HG03108 (cell line): ENCODE measurements at regions not wholly inside any gene's neighbourhood (a gene's known extent, or its start where the extent isn't known, plus 50 kb on each side); places are given as distances from the start of the nearest gene placed in this dataset.
"Not testable (repeated sequence)": the region's sequence is repeated elsewhere in the genome, so short reads cannot be mapped to it uniquely, and the experiment has no call there.

Experiments
- ATAC-seq: cut with Tn5 transposase; IDR thresholded peaks from one replicate; pipeline ENCODE4 v1.9.1; 2021; ENCODE audit warnings: moderate library complexity; ENCODE audit not compliant: unreplicated experiment

- no peak for ATAC-seq
Observed at GRCh38 chr2:13654416-13654815, 937.7 kb downstream of the TRIB2 start.

- no peak for ATAC-seq
Observed at GRCh38 chr2:13660231-13660630, 943.5 kb downstream of the TRIB2 start.

- ATAC-seq, result no peak
Observed at GRCh38 chr2:13662055-13662454, 945.3 kb downstream of the TRIB2 start.

- ATAC-seq, result no peak
Observed at GRCh38 chr2:13666582-13667414, 950.1 kb downstream of the TRIB2 start.

- no peak for ATAC-seq
Observed at GRCh38 chr2:13667415-13667757, 950.6 kb downstream of the TRIB2 start.

- no peak for ATAC-seq
Observed at GRCh38 chr2:13669607-13670006, 952.9 kb downstream of the TRIB2 start.

DNA sequence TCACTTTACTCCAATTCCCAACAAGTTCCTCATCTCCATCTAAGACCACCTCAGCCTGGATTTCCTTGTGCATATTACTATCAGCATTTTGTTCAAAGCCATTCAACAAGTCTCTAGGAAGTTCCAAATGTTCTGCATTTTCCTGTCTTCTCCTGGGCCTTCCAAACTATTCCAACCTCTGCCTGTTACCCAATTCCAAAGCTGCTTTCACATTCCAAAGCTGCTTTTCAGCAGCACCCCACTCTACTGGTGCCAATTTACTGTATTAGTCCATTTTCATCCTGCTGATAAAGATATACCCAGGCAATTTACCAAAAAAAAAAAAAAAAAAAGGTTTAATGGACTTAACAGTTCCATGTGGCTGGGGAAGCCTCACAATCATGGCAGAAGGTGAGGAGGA lies 957.1 kb downstream of the TRIB2 start:
- ATAC-seq, result not testable (repeated sequence)

DNA sequence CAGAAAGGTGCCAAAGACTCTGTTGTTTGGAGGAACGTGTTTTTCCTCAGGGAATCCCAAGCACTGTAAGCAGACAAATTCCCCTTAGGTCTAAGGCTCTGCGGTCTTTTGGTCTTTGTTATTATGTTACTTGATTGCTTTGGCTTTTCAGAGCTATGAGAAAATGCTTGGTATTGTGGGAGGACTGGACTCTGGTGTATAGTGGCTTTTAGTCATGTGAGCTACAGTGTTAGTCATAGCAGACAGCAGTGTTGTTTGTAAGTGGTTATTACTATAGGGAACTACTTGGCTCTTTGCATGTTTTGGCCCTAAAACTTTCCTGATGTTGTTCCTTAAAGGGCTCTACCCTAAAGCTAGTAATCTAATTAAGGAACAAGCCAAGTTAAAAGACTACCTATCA lies 956.2 kb upstream of the LRATD1 start:
- ATAC-seq, result no peak

DNA sequence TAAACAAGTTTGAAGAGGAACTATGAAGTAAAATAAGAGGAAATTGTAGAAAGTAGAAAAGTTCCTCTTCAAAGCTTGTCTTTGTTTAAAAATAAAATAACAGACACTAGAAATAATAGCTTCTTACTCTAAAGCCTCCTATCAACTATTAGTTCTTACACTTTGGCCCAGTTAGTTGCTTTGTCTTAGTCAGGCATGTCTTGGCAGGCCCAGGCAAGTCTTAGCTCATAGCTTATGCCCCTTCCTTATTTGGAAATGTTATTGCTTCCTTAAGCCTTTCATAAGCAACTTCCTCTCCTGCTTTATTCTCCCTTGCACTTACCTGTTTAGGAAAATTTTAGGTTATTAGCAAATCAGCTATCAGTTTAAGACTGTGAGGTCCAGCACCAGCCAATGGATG lies 950.6 kb upstream of the LRATD1 start:
- no peak for ATAC-seq

- ATAC-seq, result no peak
Observed at GRCh38 chr2:13682540-13683272, 949.8 kb upstream of the LRATD1 start.

DNA sequence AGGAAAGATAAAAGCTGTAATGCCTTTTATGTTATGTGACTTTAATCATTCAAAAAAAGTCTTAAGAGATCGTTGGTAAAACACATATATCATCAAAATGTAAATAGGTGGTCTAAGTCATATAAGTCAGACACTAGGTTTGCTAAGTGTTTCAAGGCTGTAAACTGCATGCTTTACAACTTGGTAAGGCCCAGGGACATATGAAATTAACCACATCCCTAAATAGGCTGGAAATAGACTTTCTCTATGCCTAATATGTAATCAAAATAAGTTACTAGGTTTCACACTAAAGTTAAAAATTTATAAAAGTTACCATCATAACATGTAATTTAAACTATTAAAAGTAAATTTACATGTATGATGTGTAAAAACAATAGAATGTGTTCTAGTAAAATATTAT lies 946.3 kb upstream of the LRATD1 start:
- no peak for ATAC-seq

DNA sequence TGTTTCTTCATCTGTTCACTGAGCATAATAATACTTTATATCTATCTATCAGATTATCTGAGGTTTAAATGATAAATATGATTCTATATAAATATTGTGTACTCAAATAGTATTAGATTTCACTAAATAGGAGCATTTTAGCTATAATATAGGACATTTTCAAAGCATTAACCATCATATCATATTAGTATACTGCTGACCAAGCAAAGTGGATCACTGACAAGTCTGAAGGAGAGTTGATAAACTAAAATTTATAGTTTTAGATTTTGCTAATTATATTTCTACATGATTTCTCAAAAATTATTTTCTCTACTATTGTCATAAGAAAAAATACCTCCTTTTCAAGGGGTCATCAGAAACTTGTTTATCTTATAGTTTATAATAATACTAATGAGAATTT lies 937.8 kb upstream of the LRATD1 start:
- no peak for ATAC-seq

- no peak for ATAC-seq
Observed at GRCh38 chr2:13696601-13697000, 935.9 kb upstream of the LRATD1 start.

GRCh38 chr2:13698847-13699246 lies 933.7 kb upstream of the LRATD1 start:
- ATAC-seq, result no peak

DNA sequence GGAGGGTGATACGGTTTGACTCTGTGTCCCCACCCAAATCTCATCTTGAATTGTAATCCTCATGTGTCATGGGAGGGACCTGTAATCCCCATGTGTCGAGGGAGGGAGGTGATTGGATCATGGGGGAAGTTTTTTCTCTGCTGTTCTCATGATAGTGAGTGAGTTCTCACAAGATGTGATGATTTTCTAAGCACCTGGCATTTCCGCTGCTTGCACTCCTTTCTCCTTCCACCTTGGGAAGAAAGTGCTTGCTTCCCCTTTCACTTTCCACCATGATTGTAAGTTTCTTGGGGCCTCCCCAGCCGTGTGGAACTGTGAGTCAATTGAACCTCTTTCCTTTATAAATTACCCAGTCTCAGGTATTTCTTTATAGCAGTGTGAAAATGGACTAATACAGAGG lies 932.6 kb upstream of the LRATD1 start:
- not testable (repeated sequence) for ATAC-seq

GRCh38 chr2:13711154-13711553 lies 921.4 kb upstream of the LRATD1 start:
- no peak for ATAC-seq

- ATAC-seq, result no peak
Observed at GRCh38 chr2:13714466-13714865, 918.1 kb upstream of the LRATD1 start.

DNA sequence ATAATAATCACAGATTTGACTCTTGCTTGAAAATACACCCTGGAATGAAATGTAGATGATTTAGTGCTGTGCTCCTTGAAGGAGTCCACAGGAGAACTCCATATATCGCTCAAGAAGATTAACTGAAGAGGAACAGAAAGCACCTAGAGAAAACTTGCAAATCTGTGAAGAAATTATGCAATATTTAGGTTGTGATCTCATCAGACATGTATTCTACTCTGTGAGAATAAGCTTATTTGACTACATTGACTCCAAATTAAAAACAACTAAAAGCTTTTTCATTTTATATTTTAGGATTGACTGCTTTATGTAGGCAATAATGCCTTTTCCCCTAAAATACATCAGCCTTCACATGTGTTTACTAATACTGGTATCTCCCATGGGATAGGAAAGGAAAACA lies 906.6 kb upstream of the LRATD1 start:
- no peak for ATAC-seq

DNA sequence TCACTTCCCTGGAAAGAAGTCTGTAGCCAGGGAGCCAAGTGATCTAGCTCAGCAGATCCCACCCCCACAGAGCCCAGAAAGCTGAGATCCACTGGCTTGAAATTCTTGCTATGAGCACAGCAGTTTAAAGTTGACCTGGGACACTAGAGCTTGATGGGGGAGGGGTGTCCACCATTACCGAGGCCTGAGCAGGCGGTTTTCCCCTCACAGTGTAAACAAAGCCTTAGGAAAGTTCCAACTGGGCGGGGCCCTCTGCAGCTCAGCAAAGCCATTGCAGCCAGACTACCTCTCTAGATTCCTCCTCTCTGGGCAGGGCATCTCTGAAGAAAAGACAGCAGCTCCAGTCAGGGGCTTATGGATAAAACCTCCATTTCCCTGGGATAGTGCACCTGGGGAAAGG lies 887.2 kb upstream of the LRATD1 start:
- no peak for ATAC-seq

GRCh38 chr2:13751955-13752354 lies 880.6 kb upstream of the LRATD1 start:
- ATAC-seq, result no peak

GRCh38 chr2:13758412-13758811 lies 874.1 kb upstream of the LRATD1 start:
- no peak for ATAC-seq

DNA sequence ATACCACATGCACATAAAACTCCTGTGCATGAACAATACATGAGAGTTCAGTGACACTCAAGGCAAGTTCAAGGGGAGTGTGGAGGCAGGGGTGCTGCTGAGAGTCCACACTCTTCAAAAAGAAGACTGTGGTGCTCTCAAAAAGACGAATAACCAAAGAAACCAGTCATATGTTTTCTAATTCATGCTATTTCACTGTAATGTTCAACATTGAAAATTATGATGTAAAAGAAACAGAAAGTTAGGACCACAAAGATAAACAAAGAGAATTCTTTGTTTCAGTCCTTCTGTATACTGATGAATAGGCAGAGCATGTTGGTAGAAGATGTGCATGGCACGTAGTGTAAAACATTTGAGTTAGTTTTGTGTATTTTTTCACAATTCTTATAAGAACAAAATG lies 864.2 kb upstream of the LRATD1 start:
- no peak for ATAC-seq

DNA sequence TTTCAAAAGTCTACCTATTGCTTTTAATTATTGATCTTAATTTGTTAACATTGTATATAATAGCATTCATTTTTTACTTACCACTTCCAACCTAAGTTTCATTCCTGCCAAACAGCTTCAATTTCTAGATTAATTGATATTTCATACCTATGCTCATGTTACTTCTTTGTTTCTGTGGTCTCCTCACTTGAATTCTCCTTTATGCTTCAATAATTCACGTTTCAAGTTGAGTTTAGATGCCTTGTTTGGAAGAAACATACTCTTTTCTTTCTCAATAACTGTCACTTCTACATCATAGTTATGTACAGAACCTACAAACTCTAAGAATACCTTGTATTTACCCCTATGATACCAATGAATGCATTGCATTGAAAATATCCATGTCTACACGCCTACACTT lies 862.2 kb upstream of the LRATD1 start:
- no peak for ATAC-seq
